MCF 10A (cell line): ENCODE measurements at regions not wholly inside any gene's neighbourhood (a gene's known extent, or its start where the extent isn't known, plus 50 kb on each side); places are given as distances from the start of the nearest gene placed in this dataset.

Experiments used
- BruUV-seq: library from RNA; stranded (reverse); fragments of 400-500 nt; replicated peaks from 2 replicates; lab custom pipeline; 2021; lab: Mats Ljungman, UMichigan
- CTCF ChIA-PET: fragments of 300-600 bp; sonication (Branson Sonifier 250); formaldehyde crosslinking; extraction: SDS; loops from one replicate; lab custom pipeline; 2021; ENCODE audit warnings: antibody characterized with exemption, inconsistent platforms; lab: Yijun Ruan, JAX
- POLR2A ChIA-PET: fragments of 300-600, 350-650 bp; sonication (Branson Sonifier 250); formaldehyde crosslinking; extraction: SDS; loops from one replicate; lab custom pipeline; 2020; ENCODE audit warnings: antibody characterized with exemption, inconsistent platforms; lab: Yijun Ruan, JAX
- DNase-seq: peaks from one replicate; pipeline ENCODE4 v3.0.0-alpha.2; 2018; ENCODE audit not compliant: unreplicated experiment
- H3K27ac Mint-ChIP-seq: one replicate; pipeline ENCODE4 v1.8.0; 2022; ENCODE audit warnings: mild to moderate bottlenecking, low read depth, mixed read lengths; ENCODE audit not compliant: unreplicated experiment
- H3K27me3 Mint-ChIP-seq: one replicate; pipeline ENCODE4 v1.8.0; 2022; ENCODE audit warnings: mixed read lengths; ENCODE audit not compliant: insufficient read depth, unreplicated experiment
- H3K36me3 Mint-ChIP-seq: one replicate; pipeline ENCODE4 v1.8.0; 2022; ENCODE audit warnings: mild to moderate bottlenecking, moderate library complexity, mixed read lengths; ENCODE audit not compliant: insufficient read depth, unreplicated experiment
- H3K4me1 Mint-ChIP-seq: one replicate; pipeline ENCODE4 v1.8.0; 2022; ENCODE audit warnings: mixed read lengths; ENCODE audit not compliant: insufficient read depth, unreplicated experiment
- H3K4me3 Mint-ChIP-seq: one replicate; pipeline ENCODE4 v1.8.0; 2022; ENCODE audit warnings: mild to moderate bottlenecking, moderate library complexity, mixed read lengths; ENCODE audit not compliant: unreplicated experiment
- H3K9me3 Mint-ChIP-seq: one replicate; pipeline ENCODE4 v1.8.0; 2022; ENCODE audit warnings: mixed read lengths; ENCODE audit not compliant: unreplicated experiment
- intact Hi-C: fragments of 100-400 bp; cut with micrococcal nuclease; formaldehyde crosslinking; loops from 2 replicates; pipeline ENCODE4 v1.14.1; 2022
- TF ChIP-seq, protein P1 (sequence below): fragments of 200-600 bp; IDR thresholded peaks from one replicate; pipeline ENCODE4 v1.8.0; 2022; ENCODE audit warnings: antibody characterized with exemption, mild to moderate bottlenecking; ENCODE audit not compliant: unreplicated experiment

GRCh38 chr2:128485761-128486639 lies 167.3 kb upstream of the HS6ST1 start:
- Mint-ChIP-seq H3K36me3 (no peaks in the 10 kb centered on the region), H3K4me1 (no peaks in the 10 kb centered on the region), H3K27me3 (no peaks in the 10 kb centered on the region), H3K4me3 (no peak overlapping the region), H3K9me3 (no peaks in the 10 kb centered on the region), H3K27ac (no peak overlapping the region)
- intact Hi-C loops = no loop called here
- TF ChIP-seq, protein P1, sequence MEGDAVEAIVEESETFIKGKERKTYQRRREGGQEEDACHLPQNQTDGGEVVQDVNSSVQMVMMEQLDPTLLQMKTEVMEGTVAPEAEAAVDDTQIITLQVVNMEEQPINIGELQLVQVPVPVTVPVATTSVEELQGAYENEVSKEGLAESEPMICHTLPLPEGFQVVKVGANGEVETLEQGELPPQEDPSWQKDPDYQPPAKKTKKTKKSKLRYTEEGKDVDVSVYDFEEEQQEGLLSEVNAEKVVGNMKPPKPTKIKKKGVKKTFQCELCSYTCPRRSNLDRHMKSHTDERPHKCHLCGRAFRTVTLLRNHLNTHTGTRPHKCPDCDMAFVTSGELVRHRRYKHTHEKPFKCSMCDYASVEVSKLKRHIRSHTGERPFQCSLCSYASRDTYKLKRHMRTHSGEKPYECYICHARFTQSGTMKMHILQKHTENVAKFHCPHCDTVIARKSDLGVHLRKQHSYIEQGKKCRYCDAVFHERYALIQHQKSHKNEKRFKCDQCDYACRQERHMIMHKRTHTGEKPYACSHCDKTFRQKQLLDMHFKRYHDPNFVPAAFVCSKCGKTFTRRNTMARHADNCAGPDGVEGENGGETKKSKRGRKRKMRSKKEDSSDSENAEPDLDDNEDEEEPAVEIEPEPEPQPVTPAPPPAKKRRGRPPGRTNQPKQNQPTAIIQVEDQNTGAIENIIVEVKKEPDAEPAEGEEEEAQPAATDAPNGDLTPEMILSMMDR = no peak
- BruUV-seq = no TSS peak
- DNase-seq = no peak
- ChIA-PET CTCF (no interaction called here), POLR2A (no interaction called here)

GRCh38 chr2:128486640-128487375 lies 168.1 kb upstream of the HS6ST1 start:
- CTCF ChIA-PET = no interaction called here
- H3K4me1 Mint-ChIP-seq = no peaks in the 10 kb centered on the region
- no TSS peak for BruUV-seq

DNA sequence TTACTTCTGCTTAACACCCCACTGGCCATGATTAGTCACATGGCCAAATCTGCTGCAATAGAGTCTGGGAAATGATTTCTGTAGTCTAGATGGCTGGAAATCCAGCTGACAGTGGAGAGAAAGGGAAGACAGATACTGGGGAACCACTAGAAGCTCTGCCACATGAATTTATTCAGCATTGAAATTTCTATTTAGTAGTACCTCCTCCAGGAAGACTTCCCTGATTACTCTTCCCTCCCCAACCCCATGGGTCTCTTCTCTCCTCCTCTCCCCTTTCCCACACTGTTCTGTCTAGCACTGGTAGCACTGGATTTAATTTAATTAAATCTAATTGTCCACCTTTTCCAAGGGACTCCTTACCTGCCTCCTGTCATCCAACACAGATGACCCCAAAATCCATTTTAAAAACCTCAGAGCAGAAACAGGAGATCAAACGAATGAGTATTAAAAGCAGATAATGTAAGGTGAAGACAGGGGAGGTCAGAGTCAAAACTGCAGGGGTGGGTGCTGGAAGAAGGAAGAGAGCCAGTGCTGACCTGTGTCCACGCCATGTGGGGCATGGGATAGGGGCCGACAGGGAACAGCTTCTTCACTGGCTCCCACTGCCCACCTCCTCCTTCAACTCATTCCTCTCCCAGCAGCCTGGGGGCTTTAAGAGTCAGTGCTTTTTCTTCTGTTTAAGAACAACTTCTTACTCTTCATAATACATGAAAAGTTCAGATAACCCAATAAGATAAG lies 169.2 kb upstream of the HS6ST1 start:
- no peaks in the 10 kb centered on the region for H3K4me1 Mint-ChIP-seq
- no peaks in the 10 kb centered on the region for H3K27me3 Mint-ChIP-seq
- H3K27ac Mint-ChIP-seq = no peak overlapping the region
- BruUV-seq = no TSS peak
- H3K4me3 Mint-ChIP-seq = no peak overlapping the region
- H3K9me3 Mint-ChIP-seq = peaks cover 6% of the 10 kb centered on the region
- POLR2A ChIA-PET = no interaction called here
- peaks cover 5% of the 10 kb centered on the region for H3K36me3 Mint-ChIP-seq
- intact Hi-C loops = no loop called here
- DNase-seq = no peak
- CTCF ChIA-PET = interaction anchor here (0.5 kb wide), 1 partner anchor 72 kb away, joined by 4 read pairs; no protein-coding TSS in a partner anchor
- TF ChIP-seq, protein P1 = no peak

More at GRCh38 chr2:128486640-128487375, 168.1 kb upstream of the HS6ST1 start:
- H3K9me3 Mint-ChIP-seq = no peaks in the 10 kb centered on the region
- no peak overlapping the region for H3K4me3 Mint-ChIP-seq
- H3K36me3 Mint-ChIP-seq = peaks cover 5% of the 10 kb centered on the region
- POLR2A ChIA-PET = no interaction called here
- H3K27ac Mint-ChIP-seq = no peak overlapping the region
- DNase-seq = no peak
- no peaks in the 10 kb centered on the region for H3K27me3 Mint-ChIP-seq
- TF ChIP-seq, protein P1 = no peak
- intact Hi-C loops = no loop called here

GRCh38 chr2:128488434-128488833 lies 169.8 kb upstream of the HS6ST1 start:
- no peak overlapping the region for H3K4me3 Mint-ChIP-seq
- intact Hi-C loops = no loop called here
- BruUV-seq = no TSS peak
- H3K4me1 Mint-ChIP-seq = no peaks in the 10 kb centered on the region
- peaks cover 5% of the 10 kb centered on the region for H3K36me3 Mint-ChIP-seq
- ChIA-PET POLR2A (no interaction called here), CTCF (no interaction called here)
- peaks cover 6% of the 10 kb centered on the region for H3K9me3 Mint-ChIP-seq
- H3K27ac Mint-ChIP-seq = no peak overlapping the region
- TF ChIP-seq, protein P1 = no peak
- no peak for DNase-seq
- no peaks in the 10 kb centered on the region for H3K27me3 Mint-ChIP-seq
